WTC11 (cell line): ENCODE measurements at regions not wholly inside any gene's neighbourhood (a gene's known extent, or its start where the extent isn't known, plus 50 kb on each side); places are given as distances from the start of the nearest gene placed in this dataset.

Experiments used
- ATAC-seq: fragments of 200-7000 bp; cut with Tn5 transposase; 2 replicates; pipeline ENCODE4 v1.10.0; 2021; ENCODE audit warnings: mild to moderate bottlenecking, moderate library complexity
- CTCF ChIA-PET: fragments of 300-600 bp; sonication (Branson Sonifier 250); formaldehyde crosslinking; loops from one replicate; lab custom pipeline; 2021; ENCODE audit warnings: antibody characterized with exemption; lab: Charles Lee
- POLR2A ChIA-PET: fragments of 350-600 bp; sonication (Branson Sonifier 250); formaldehyde crosslinking; loops from one replicate; lab custom pipeline; 2021; ENCODE audit warnings: antibody characterized with exemption; lab: Charles Lee
- DNase-seq: peaks from one replicate; pipeline ENCODE4 v3.0.0; 2021; ENCODE audit warnings: low spot score
- H3K27ac Mint-ChIP-seq: 2 replicates; pipeline ENCODE4 v1.8.0; 2021; ENCODE audit warnings: mixed read lengths
- H3K27me3 Mint-ChIP-seq: 2 replicates; pipeline ENCODE4 v1.8.0; 2021; ENCODE audit warnings: low read depth, mild to moderate bottlenecking, moderate library complexity, mixed read lengths
- H3K36me3 Mint-ChIP-seq: 2 replicates; pipeline ENCODE4 v1.8.0; 2021; ENCODE audit warnings: mixed read lengths
- H3K4me1 Mint-ChIP-seq: 2 replicates; pipeline ENCODE4 v1.8.0; 2022; ENCODE audit warnings: mixed read lengths
- H3K4me3 Mint-ChIP-seq: 2 replicates; pipeline ENCODE4 v1.8.0; 2021; ENCODE audit warnings: mild to moderate bottlenecking, moderate library complexity, mixed read lengths
- H3K9me3 Mint-ChIP-seq: 2 replicates; pipeline ENCODE4 v1.8.0; 2021; ENCODE audit warnings: mixed read lengths
- CBFB ChIP-seq: sonication (generic); formaldehyde crosslinking; IDR thresholded peaks from 2 replicates; pipeline ENCODE4 v1.8.1; 2022; ENCODE audit warnings: mild to moderate bottlenecking, low read depth, missing genetic modification reagents
- ELF4 ChIP-seq: sonication (generic); formaldehyde crosslinking; IDR thresholded peaks from 2 replicates; pipeline ENCODE4 v1.8.1; 2022; ENCODE audit warnings: low read depth, mild to moderate bottlenecking, moderate library complexity, missing genetic modification reagents
- FOXJ3 ChIP-seq: sonication (generic); formaldehyde crosslinking; IDR thresholded peaks from 2 replicates; pipeline ENCODE4 v1.9.0; 2021; ENCODE audit warnings: missing genetic modification reagents, mild to moderate bottlenecking, borderline replicate concordance
- GABPB1 ChIP-seq: sonication (generic); formaldehyde crosslinking; IDR thresholded peaks from 2 replicates; pipeline ENCODE4 v1.8.1; 2023; ENCODE audit warnings: mild to moderate bottlenecking, missing genetic modification reagents
- NFATC4 ChIP-seq: fragments of 250-450 bp; sonication (Bioruptor Pico); IDR thresholded peaks from 2 replicates; pipeline ENCODE4 v1.9.0; 2021; ENCODE audit warnings: mild to moderate bottlenecking
- NFYB ChIP-seq: sonication (generic); formaldehyde crosslinking; conservative IDR thresholded peaks from 2 replicates; pipeline ENCODE4 v1.8.0; 2022; ENCODE audit warnings: low read depth, missing genetic modification reagents
- ZNF121 ChIP-seq: sonication (generic); formaldehyde crosslinking; IDR thresholded peaks from 2 replicates; pipeline ENCODE4 v1.8.0; 2023; ENCODE audit warnings: missing genetic modification reagents
- ZNF138 ChIP-seq: sonication (generic); formaldehyde crosslinking; conservative IDR thresholded peaks from 2 replicates; pipeline ENCODE4 v1.8.1; 2022; ENCODE audit warnings: mild to moderate bottlenecking, moderate library complexity, missing genetic modification reagents
- TF ChIP-seq, protein P1 (sequence below): sonication (generic); formaldehyde crosslinking; IDR thresholded peaks from 2 replicates; pipeline ENCODE4 v1.8.0; 2022; ENCODE audit warnings: mild to moderate bottlenecking, missing genetic modification reagents
- TF ChIP-seq, protein P2 (sequence below): sonication (generic); formaldehyde crosslinking; IDR thresholded peaks from 2 replicates; pipeline ENCODE4 v1.8.0; 2022; ENCODE audit warnings: mild to moderate bottlenecking, missing genetic modification reagents
- TF ChIP-seq, protein P3 (sequence below): sonication (generic); formaldehyde crosslinking; IDR thresholded peaks from 2 replicates; pipeline ENCODE4 v1.8.1; 2023; ENCODE audit warnings: mild to moderate bottlenecking, missing genetic modification reagents, moderate library complexity
- TF ChIP-seq, protein P4 (sequence below): sonication (generic); formaldehyde crosslinking; IDR thresholded peaks from 2 replicates; pipeline ENCODE4 v1.8.1; 2022; ENCODE audit warnings: mild to moderate bottlenecking, moderate library complexity, missing genetic modification reagents
- TF ChIP-seq, protein P5 (sequence below): fragments of 200-600 bp; IDR thresholded peaks from 2 replicates; pipeline ENCODE4 v1.8.0; 2022; ENCODE audit warnings: antibody characterized with exemption
- TF ChIP-seq, protein P6 (sequence below): sonication (generic); formaldehyde crosslinking; IDR thresholded peaks from 2 replicates; pipeline ENCODE4 v1.8.1; 2023; ENCODE audit warnings: mild to moderate bottlenecking, missing genetic modification reagents
- TF ChIP-seq, protein P7 (sequence below): sonication (generic); formaldehyde crosslinking; IDR thresholded peaks from 2 replicates; pipeline ENCODE4 v1.8.1; 2023; ENCODE audit warnings: mild to moderate bottlenecking, missing genetic modification reagents, borderline replicate concordance

DNA sequence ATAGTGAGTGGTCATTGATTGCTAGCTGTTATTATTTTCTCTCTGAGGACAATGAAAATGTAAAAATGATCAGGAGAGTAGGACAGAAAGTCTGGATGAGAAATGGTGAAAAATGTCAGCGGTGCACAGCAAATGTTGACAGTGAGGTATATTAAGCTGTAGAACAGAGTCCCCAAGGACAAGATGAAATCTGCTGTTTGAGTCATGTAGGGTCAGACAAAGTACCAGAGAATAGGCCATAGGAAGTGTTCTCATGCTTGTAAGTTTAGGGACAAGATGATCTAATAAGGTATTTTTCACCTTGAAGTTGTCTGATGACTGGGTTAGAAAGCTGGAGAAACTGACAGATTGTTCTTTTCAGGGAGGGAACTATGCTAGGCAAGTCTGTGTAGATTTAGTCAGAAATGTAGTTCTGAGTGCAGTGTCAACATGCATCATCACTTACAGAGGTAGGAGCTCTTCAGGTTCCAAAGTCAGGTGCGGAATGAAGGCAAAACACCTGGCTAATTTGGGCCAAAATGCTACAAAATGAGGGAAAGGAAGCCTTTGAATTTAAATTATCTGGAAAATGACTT, 369.3 kb downstream of the DLEU7 start (continued):
- no peak for TF ChIP-seq ZNF121 (CRISPR knock-in tag)
- TF ChIP-seq, protein P1, sequence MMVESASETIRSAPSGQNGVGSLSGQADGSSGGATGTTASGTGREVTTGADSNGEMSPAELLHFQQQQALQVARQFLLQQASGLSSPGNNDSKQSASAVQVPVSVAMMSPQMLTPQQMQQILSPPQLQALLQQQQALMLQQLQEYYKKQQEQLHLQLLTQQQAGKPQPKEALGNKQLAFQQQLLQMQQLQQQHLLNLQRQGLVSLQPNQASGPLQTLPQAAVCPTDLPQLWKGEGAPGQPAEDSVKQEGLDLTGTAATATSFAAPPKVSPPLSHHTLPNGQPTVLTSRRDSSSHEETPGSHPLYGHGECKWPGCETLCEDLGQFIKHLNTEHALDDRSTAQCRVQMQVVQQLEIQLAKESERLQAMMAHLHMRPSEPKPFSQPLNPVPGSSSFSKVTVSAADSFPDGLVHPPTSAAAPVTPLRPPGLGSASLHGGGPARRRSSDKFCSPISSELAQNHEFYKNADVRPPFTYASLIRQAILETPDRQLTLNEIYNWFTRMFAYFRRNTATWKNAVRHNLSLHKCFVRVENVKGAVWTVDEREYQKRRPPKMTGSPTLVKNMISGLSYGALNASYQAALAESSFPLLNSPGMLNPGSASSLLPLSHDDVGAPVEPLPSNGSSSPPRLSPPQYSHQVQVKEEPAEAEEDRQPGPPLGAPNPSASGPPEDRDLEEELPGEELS (CRISPR knock-in tag) = no peak
- TF ChIP-seq, protein P2, sequence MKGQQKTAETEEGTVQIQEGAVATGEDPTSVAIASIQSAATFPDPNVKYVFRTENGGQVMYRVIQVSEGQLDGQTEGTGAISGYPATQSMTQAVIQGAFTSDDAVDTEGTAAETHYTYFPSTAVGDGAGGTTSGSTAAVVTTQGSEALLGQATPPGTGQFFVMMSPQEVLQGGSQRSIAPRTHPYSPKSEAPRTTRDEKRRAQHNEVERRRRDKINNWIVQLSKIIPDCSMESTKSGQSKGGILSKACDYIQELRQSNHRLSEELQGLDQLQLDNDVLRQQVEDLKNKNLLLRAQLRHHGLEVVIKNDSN = no peak
- no peak for TF ChIP-seq ZNF138 (CRISPR knock-in tag)
- TF ChIP-seq, protein P3, sequence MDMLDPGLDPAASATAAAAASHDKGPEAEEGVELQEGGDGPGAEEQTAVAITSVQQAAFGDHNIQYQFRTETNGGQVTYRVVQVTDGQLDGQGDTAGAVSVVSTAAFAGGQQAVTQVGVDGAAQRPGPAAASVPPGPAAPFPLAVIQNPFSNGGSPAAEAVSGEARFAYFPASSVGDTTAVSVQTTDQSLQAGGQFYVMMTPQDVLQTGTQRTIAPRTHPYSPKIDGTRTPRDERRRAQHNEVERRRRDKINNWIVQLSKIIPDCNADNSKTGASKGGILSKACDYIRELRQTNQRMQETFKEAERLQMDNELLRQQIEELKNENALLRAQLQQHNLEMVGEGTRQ (CRISPR knock-in tag) = no peak
- TF ChIP-seq ELF4 (CRISPR knock-in tag) = no peak

DNA sequence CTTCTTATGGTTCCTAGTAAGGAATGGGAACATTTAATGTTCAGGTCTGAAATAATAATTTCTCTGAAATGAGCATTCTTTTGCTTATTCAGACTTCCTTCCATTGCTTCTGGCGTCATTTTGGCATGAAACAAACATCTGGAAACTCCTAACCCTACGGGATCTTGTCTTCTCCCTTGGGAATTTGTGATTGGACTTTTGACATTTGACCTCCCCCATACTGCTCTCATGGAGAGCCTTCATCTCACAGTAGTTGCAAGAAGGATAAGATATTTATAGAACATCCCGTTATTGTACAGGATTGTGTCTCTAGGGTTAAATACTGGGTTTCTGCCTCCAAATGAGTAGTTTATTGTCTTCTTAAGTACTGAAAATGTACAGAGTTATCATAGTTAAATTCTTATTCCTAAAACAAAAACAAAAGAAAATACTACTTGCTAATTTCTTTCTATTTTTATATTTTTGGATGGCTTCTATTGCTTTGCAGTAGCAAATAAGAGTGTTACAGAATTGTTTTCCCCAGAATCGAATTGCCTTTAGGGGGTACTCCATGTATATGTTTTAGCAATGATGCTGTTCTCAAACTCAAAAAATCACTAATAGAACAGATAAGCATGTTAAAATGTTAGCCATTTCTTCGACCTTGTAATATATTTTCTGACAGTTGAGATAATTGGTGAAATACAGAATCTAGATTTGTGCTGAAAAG, 366.8 kb downstream of the DLEU7 start:
- POLR2A ChIA-PET = no interaction called here
- H3K27me3 Mint-ChIP-seq = no peaks in the 10 kb centered on the region
- H3K4me3 Mint-ChIP-seq = no peak overlapping the region
- DNase-seq = no peak
- TF ChIP-seq FOXJ3 (CRISPR knock-in tag) (no peak), NFYB (CRISPR knock-in tag) (no peak), NFATC4 (CRISPR knock-in tag) (no peak), GABPB1 (CRISPR knock-in tag) (no peak), CBFB (no peak), ZNF138 (CRISPR knock-in tag) (no peak)
- TF ChIP-seq, protein P4, sequence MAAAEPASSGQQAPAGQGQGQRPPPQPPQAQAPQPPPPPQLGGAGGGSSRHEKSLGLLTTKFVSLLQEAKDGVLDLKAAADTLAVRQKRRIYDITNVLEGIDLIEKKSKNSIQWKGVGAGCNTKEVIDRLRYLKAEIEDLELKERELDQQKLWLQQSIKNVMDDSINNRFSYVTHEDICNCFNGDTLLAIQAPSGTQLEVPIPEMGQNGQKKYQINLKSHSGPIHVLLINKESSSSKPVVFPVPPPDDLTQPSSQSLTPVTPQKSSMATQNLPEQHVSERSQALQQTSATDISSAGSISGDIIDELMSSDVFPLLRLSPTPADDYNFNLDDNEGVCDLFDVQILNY = no peak
- TF ChIP-seq, protein P1 (CRISPR knock-in tag) = no peak
- TF ChIP-seq, protein P5, sequence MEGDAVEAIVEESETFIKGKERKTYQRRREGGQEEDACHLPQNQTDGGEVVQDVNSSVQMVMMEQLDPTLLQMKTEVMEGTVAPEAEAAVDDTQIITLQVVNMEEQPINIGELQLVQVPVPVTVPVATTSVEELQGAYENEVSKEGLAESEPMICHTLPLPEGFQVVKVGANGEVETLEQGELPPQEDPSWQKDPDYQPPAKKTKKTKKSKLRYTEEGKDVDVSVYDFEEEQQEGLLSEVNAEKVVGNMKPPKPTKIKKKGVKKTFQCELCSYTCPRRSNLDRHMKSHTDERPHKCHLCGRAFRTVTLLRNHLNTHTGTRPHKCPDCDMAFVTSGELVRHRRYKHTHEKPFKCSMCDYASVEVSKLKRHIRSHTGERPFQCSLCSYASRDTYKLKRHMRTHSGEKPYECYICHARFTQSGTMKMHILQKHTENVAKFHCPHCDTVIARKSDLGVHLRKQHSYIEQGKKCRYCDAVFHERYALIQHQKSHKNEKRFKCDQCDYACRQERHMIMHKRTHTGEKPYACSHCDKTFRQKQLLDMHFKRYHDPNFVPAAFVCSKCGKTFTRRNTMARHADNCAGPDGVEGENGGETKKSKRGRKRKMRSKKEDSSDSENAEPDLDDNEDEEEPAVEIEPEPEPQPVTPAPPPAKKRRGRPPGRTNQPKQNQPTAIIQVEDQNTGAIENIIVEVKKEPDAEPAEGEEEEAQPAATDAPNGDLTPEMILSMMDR = no peak
- TF ChIP-seq, protein P6, sequence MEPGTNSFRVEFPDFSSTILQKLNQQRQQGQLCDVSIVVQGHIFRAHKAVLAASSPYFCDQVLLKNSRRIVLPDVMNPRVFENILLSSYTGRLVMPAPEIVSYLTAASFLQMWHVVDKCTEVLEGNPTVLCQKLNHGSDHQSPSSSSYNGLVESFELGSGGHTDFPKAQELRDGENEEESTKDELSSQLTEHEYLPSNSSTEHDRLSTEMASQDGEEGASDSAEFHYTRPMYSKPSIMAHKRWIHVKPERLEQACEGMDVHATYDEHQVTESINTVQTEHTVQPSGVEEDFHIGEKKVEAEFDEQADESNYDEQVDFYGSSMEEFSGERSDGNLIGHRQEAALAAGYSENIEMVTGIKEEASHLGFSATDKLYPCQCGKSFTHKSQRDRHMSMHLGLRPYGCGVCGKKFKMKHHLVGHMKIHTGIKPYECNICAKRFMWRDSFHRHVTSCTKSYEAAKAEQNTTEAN (CRISPR knock-in tag) = no peak
- TF ChIP-seq, protein P7, sequence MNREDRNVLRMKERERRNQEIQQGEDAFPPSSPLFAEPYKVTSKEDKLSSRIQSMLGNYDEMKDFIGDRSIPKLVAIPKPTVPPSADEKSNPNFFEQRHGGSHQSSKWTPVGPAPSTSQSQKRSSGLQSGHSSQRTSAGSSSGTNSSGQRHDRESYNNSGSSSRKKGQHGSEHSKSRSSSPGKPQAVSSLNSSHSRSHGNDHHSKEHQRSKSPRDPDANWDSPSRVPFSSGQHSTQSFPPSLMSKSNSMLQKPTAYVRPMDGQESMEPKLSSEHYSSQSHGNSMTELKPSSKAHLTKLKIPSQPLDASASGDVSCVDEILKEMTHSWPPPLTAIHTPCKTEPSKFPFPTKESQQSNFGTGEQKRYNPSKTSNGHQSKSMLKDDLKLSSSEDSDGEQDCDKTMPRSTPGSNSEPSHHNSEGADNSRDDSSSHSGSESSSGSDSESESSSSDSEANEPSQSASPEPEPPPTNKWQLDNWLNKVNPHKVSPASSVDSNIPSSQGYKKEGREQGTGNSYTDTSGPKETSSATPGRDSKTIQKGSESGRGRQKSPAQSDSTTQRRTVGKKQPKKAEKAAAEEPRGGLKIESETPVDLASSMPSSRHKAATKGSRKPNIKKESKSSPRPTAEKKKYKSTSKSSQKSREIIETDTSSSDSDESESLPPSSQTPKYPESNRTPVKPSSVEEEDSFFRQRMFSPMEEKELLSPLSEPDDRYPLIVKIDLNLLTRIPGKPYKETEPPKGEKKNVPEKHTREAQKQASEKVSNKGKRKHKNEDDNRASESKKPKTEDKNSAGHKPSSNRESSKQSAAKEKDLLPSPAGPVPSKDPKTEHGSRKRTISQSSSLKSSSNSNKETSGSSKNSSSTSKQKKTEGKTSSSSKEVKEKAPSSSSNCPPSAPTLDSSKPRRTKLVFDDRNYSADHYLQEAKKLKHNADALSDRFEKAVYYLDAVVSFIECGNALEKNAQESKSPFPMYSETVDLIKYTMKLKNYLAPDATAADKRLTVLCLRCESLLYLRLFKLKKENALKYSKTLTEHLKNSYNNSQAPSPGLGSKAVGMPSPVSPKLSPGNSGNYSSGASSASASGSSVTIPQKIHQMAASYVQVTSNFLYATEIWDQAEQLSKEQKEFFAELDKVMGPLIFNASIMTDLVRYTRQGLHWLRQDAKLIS = no peak
- CTCF ChIA-PET = no interaction called here
- H3K9me3 Mint-ChIP-seq = no peaks in the 10 kb centered on the region
- H3K36me3 Mint-ChIP-seq = no peaks in the 10 kb centered on the region
- H3K4me1 Mint-ChIP-seq = no peaks in the 10 kb centered on the region
- no peak overlapping the region for H3K27ac Mint-ChIP-seq
- no peak for ATAC-seq
